Vagina (tissue), 2 donors: ENCODE measurements at regions not wholly inside any gene's neighbourhood (a gene's known extent, or its start where the extent isn't known, plus 50 kb on each side); places are given as distances from the start of the nearest gene placed in this dataset.

Experiments
- DNase-seq, 2 donors: peaks; one replicate each; pipeline ENCODE4 v3.0.0-alpha.2; 2017; ENCODE audit errors: extremely low spot score in 2 of 2
- H3K27ac ChIP-seq: fragments of 200-600 bp; sonication (generic); one replicate; pipeline ENCODE4 v1.5.1; 2019
- H3K27me3 ChIP-seq: fragments of 200-600 bp; sonication (generic); one replicate; pipeline ENCODE4 v1.5.1; 2019
- H3K36me3 ChIP-seq, 2 donors: fragments of 200-600 bp; sonication (generic); one replicate each; pipeline ENCODE4 v1.5.1; 2017 to 2019
- H3K4me1 ChIP-seq: fragments of 200-600 bp; sonication (generic); one replicate; pipeline ENCODE4 v1.5.1; 2019
- H3K4me3 ChIP-seq, 2 donors: fragments of 200-600 bp; sonication (generic); 1 replicate in 1 of 2; 2 replicates in 1 of 2; pipeline ENCODE4 v1.5.1; 2016 to 2019
- H3K9me3 ChIP-seq: fragments of 200-600 bp; sonication (generic); one replicate; pipeline ENCODE4 v1.5.1; 2019
- POLR2A ChIP-seq, 2 donors: fragments of 450-650 bp; IDR thresholded peaks; one replicate each; pipeline ENCODE4 v1.6.1; 2017; ENCODE audit warnings: antibody characterized with exemption in 2 of 2, mild to moderate bottlenecking in 2 of 2, moderate library complexity in 2 of 2
- POLR2AphosphoS5 ChIP-seq, 2 donors: sonication (generic); formaldehyde crosslinking; IDR thresholded peaks; one replicate each; pipeline ENCODE4 v1.9.0; 2017; ENCODE audit warnings: antibody characterized with exemption in 2 of 2, mild to moderate bottlenecking in 2 of 2, low read depth in 1 of 2; ENCODE audit not compliant: insufficient read depth in 1 of 2
- intact Hi-C: fragments of 100-400 bp; cut with DNase I; formaldehyde crosslinking; loops from one replicate; pipeline ENCODE4 v1.15.1; 2023
- TF ChIP-seq, protein P1 (sequence below), 3 experiments: fragments of 450-650 bp in 2 of 3; fragments of 200-600 bp in 1 of 3; sonication (generic) in 1 of 3; IDR thresholded peaks; one replicate each; pipeline ENCODE4 v1.5.1; 2017 to 2019; ENCODE audit warnings: antibody characterized with exemption in 3 of 3, mild to moderate bottlenecking in 2 of 3, moderate library complexity in 2 of 3

GRCh38 chr2:175834477-175834876 is 167.6 kb downstream of the LNPK start:
- Histone ChIP-seq H3K4me3 (no peak overlapping the region), H3K36me3 (no peaks in the 10 kb centered on the region), H3K27me3 (no peaks in the 10 kb centered on the region), H3K4me1 (no peaks in the 10 kb centered on the region), H3K27ac (no peak overlapping the region), H3K9me3 (no peaks in the 10 kb centered on the region)
- intact Hi-C loops, result no loop called here
- no peak for DNase-seq
- TF ChIP-seq POLR2AphosphoS5 (IDR thresholded peaks at IDR 0.05; ENCODE audit: insufficient read depth in 1 of 2, low read depth in 1 of 2) (no peak), POLR2A (IDR thresholded peaks at IDR 0.05) (no peak)
- TF ChIP-seq, protein P1, sequence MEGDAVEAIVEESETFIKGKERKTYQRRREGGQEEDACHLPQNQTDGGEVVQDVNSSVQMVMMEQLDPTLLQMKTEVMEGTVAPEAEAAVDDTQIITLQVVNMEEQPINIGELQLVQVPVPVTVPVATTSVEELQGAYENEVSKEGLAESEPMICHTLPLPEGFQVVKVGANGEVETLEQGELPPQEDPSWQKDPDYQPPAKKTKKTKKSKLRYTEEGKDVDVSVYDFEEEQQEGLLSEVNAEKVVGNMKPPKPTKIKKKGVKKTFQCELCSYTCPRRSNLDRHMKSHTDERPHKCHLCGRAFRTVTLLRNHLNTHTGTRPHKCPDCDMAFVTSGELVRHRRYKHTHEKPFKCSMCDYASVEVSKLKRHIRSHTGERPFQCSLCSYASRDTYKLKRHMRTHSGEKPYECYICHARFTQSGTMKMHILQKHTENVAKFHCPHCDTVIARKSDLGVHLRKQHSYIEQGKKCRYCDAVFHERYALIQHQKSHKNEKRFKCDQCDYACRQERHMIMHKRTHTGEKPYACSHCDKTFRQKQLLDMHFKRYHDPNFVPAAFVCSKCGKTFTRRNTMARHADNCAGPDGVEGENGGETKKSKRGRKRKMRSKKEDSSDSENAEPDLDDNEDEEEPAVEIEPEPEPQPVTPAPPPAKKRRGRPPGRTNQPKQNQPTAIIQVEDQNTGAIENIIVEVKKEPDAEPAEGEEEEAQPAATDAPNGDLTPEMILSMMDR (IDR thresholded peaks at IDR 0.05), result no peak

GRCh38 chr2:175832866-175833265 is 169.2 kb downstream of the LNPK start:
- TF ChIP-seq, protein P1 (IDR thresholded peaks at IDR 0.05), result no peak
- TF ChIP-seq POLR2A (IDR thresholded peaks at IDR 0.05), result no peak
- TF ChIP-seq POLR2AphosphoS5 (IDR thresholded peaks at IDR 0.05; ENCODE audit: insufficient read depth in 1 of 2, low read depth in 1 of 2), result no peak
- DNase-seq, result no peak
- Histone ChIP-seq H3K27ac (no peak overlapping the region), H3K27me3 (no peaks in the 10 kb centered on the region), H3K9me3 (no peaks in the 10 kb centered on the region), H3K4me3 (no peak overlapping the region), H3K4me1 (no peaks in the 10 kb centered on the region), H3K36me3 (no peaks in the 10 kb centered on the region)
- intact Hi-C loops, result no loop called here

GRCh38 chr2:175829741-175830140 is 172.3 kb downstream of the LNPK start:
- H3K9me3 ChIP-seq, result no peaks in the 10 kb centered on the region
- H3K4me3 ChIP-seq, result no peak overlapping the region
- intact Hi-C loops, result no loop called here
- no peaks in the 10 kb centered on the region for H3K27me3 ChIP-seq
- H3K36me3 ChIP-seq, result no peaks in the 10 kb centered on the region
- DNase-seq, result no peak
- no peaks in the 10 kb centered on the region for H3K4me1 ChIP-seq
- no peak overlapping the region for H3K27ac ChIP-seq
- TF ChIP-seq POLR2A (IDR thresholded peaks at IDR 0.05), result no peak
- TF ChIP-seq, protein P1 (IDR thresholded peaks at IDR 0.05), result no peak

DNA sequence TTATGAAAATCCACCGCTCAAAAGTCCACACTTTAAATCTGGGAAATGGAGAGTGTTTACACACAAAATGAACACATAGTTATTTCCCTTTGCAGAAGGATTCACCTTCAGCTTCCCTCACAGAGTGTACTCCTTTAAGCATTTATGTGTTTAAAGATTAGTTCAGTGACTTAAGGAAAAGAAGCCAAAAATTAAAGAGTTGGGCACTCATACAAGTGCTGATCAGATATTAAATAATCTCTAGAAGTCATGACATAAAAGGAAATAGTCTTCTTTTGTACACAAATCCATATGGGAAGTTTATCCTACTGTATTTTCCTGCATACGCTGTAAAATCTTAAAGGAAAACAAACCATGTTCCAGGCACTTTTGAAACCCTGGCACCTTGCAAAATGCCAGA is 174.2 kb downstream of the LNPK start:
- Histone ChIP-seq H3K4me1 (no peaks in the 10 kb centered on the region), H3K36me3 (no peaks in the 10 kb centered on the region), H3K4me3 (no peak overlapping the region), H3K27me3 (no peaks in the 10 kb centered on the region), H3K27ac (no peak overlapping the region), H3K9me3 (no peaks in the 10 kb centered on the region)
- DNase-seq, result no peak
- TF ChIP-seq POLR2AphosphoS5 (IDR thresholded peaks at IDR 0.05; ENCODE audit: insufficient read depth in 1 of 2, low read depth in 1 of 2) (no peak), POLR2A (IDR thresholded peaks at IDR 0.05) (no peak)
- TF ChIP-seq, protein P1 (IDR thresholded peaks at IDR 0.05), result no peak
- intact Hi-C loops, result no loop called here

DNA sequence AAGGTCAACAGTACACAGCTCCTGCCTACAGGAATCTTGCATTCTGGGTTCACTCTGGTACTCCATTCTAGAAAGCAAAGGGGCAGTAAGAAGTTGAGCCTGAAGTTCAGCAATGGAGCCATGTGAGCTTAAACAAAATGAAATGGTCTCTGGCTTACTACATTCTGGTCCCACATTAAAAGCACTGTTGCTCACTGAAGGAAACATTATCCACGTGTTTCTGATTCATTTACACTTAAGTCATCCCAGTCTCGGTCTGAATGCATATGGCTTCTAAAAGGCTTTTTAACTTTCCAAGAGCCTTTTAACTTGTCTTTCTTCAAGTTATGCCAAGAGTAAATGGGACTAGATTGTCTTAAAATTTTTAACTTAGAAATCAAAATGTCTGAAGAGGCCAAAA is 177.8 kb downstream of the LNPK start:
- Histone ChIP-seq H3K4me3 (no peak overlapping the region), H3K9me3 (no peaks in the 10 kb centered on the region), H3K27ac (no peak overlapping the region), H3K36me3 (no peaks in the 10 kb centered on the region), H3K27me3 (no peaks in the 10 kb centered on the region), H3K4me1 (no peaks in the 10 kb centered on the region)
- DNase-seq, result no peak
- no peak for TF ChIP-seq POLR2AphosphoS5 (IDR thresholded peaks at IDR 0.05; ENCODE audit: insufficient read depth in 1 of 2, low read depth in 1 of 2)
- TF ChIP-seq, protein P1 (IDR thresholded peaks at IDR 0.05), result no peak
- TF ChIP-seq POLR2A (IDR thresholded peaks at IDR 0.05), result no peak
- intact Hi-C loops, result no loop called here
